HG02840 (cell line): ENCODE measurements at regions not wholly inside any gene's neighbourhood (a gene's known extent, or its start where the extent isn't known, plus 50 kb on each side); places are given as distances from the start of the nearest gene placed in this dataset.

ENCODE experiments used
- ATAC-seq: cut with Tn5 transposase; IDR thresholded peaks from one replicate; pipeline ENCODE4 v1.9.1; 2021; ENCODE audit warnings: mild to moderate bottlenecking, moderate library complexity, moderate number of reproducible peaks; ENCODE audit not compliant: unreplicated experiment, low FRiP score

DNA sequence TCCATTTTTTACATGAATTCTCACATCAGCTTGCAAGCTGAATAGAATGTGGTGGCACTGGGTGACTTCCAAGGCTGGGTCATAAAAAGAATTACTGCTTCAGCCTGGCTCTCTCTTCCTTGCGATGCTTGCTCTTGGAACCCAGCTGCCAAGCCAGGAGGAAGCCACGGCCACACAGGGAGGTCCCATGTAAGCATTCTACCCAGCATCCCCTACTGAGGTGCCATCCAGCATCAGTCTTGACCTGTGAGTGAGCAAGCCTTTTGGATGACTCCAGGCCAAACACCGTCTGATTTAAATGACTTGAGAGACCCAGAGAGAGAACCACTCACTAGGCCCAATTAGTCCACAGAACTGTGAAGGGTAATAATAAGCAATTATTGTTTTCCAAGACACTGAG is 750.3 kb upstream of the RAB6C start:
- ATAC-seq, result no peak

DNA sequence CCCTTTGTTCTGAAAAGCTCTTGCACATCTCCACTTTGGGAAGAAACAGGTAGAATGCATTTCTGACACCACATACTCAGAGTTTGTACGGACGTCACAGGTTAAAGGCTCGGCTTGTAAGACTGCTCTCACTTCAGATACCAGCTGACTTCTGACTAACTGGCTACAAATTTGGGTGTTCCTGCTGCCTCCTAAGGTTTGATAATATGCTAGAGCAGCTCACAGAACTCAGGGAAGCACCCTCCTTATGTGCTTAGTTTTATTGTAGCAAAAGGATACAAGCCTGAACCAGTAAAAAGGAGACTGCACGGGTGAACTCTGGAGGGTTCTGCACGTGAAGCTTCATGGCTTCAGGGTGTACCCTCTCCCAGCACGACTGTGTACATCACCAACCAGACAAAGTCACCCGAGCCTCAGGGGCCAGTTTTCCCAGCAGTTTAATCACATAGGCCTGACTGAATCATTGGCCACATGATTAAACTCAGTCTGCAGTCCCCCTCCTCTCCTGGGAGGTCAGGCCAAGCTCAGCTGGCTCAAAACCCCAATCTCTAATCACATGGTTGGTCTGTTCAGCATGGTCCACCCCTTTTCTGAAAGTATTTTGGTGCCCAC is 749.5 kb upstream of the RAB6C start:
- no peak for ATAC-seq

DNA sequence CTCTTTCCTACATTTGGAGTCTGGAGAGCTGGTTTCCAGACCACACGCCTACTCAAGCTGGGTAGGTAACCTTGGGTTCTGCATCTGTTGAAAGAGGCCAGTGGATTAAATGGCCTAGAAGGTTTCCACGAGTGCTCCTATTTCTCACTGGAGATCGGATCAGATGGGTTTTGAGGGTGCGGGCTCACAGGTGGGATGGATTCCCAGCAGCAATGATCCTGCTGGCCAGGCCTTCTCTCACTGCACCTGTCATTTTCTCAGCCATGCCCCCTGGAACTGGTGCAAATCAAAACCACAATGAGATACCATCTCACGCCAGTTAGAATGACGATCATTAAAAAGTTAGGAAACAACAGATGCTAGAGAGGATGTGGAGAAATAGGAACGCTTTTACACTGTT is 747.5 kb upstream of the RAB6C start:
- no peak for ATAC-seq

DNA sequence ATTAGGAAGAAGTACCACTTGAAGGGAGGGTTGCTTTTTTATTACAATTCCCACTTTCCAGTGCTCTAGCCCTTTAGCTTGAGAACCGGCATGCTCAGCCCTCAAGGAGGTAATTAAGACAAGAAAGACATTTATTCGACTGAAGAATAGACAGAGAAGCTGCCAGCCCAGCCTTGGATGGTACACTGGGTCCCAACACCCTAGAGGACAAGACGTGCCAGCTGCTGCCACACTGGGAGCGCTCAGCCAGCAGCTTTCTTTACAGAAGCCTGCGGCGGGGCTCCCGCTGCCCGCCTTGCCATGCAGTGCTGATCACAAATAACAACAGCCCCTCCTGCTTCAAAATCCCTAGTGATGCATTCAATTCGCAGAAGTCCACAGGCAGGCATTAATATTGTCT is 746.3 kb upstream of the RAB6C start:
- no peak for ATAC-seq

DNA sequence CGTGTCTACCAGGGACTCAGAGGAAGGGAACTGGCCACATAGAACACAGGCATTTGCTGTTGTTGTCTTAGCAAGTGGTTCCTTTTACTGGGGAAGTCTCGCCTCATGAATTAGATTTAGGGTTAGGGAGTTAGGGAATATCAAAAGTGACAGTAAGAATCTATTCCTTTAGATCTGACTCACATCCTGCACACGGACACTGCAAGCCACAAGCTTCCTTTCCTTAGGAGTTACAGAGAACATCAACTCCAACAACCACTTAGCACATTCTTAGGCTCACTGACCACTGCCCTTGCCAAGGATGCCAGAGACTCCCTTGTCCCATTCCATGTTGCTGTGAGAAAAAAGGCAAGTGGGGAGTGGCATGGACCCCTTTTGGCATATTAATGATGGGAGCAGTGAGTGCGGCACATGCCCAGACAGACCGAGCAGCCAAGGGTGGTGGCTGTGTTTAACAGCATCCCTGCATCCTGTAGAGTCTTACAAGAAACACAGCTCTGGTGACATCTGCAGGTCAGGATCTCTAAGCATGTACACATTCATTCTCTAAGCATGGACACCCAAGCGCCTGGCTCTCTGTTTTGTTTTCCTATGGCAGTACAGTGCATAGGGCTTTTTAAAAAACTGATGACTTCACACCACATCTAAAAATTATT is 745.6 kb upstream of the RAB6C start:
- no peak for ATAC-seq

DNA sequence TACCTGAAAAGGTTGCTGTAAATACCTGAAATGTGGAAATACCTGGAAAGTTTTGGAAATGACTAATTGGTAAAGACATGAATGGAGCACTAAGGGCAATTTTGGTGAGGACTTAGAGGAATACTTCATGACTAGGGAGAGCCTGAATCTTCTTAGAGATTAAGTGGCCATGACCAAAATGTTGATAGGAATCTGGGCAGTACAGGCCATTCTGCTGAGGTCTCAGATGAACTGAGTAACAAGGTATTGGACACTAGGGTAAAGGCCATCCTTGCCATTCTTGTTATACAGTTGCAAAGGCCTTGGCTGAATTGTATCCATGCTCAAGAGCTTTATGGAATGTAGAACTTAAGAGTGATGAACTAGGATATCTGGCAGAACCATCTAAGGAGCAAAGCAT is 742.9 kb upstream of the RAB6C start:
- ATAC-seq, result no peak

DNA sequence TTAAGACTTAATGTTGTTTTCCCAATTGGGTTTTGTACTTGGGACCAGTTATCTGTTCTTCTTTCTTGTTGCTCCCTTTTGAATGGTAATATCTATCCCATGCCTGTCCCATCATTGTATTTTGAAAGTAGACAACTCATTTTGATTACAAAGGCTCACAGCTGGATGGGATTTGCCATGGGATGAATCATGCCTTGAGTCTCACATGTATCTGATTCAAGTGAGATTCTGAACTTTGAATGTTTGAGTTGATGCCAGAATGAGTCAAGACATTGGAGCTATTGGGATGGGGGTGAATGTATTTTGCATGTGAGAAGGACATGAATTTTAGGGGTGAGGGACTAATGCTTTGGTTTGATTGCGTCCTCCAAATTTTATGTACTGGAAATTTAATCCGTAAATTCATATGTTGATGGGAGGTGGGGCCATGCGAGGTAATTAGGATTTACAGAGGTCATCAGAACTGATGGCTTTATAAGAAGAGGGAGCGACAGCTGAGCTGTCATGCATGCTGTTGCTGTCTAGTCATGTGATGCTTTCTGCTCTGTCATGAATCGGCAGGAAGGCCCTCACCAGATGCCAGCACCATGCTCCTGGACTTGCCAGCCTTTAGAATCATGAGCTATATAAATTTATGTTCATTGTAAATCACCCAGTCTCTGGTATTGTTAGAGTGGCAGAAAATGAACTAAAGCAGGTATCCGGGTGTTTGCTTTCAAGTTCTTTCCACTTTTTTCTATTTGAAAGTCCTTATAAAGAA is 741.3 kb upstream of the RAB6C start:
- ATAC-seq, result no peak

DNA sequence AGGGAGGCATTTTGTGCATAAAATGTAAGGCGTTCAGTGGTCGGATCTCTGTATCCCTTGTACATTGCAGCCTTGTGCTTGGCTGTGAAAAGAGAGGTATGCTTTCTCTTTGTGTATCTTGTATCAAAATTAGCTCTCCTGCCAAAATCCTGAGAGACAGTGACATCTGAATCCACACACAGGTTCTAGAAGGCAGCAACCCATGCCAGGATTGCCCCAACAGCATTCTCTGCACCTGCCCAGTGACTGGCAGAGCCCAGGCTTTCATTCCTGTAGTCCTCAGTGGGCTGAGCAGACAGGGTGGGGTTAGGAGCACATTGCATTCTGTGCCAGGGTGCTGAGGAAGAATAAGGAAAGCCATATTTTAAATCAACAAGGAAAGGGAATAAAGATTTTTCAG is 740.3 kb upstream of the RAB6C start:
- ATAC-seq, result no peak

DNA sequence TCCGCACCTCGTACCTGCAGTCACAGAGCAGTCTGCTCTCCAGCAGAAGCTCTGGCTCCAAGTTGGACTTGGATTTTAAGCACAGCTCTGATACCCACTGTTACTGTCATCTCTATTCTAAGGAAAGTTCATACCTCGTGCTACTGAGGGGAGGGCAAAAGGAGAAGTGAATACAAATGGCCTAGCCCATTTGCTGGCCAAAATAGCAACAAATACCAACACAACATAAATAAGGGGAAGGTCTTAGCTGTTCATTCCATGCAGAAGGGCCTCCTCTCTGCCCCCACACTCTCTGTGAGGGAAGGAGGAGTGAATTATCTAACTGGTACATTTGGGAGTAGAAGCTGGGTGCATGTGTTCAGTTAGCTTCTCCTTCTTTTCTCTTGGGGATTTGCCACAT is 739.4 kb upstream of the RAB6C start:
- no peak for ATAC-seq

DNA sequence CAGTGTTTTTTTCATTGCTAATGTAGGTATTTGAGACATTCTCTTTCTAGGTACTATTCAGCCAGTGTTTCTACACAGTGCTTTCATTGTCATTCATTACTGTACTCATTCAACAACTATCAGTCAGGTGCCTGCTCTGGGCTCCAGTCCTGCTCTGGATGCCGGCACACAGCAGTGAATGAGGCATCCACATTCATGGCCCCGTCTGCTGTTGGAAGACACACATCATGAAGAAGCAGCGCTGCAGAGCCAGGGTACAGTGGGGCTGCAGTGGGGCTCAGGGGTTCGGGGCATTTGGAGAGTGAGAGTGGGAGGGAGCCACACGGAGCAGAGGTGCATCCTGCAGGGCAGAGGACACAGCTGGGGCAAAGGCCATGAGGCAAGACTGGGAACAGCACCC is 737.2 kb upstream of the RAB6C start:
- no peak for ATAC-seq

DNA sequence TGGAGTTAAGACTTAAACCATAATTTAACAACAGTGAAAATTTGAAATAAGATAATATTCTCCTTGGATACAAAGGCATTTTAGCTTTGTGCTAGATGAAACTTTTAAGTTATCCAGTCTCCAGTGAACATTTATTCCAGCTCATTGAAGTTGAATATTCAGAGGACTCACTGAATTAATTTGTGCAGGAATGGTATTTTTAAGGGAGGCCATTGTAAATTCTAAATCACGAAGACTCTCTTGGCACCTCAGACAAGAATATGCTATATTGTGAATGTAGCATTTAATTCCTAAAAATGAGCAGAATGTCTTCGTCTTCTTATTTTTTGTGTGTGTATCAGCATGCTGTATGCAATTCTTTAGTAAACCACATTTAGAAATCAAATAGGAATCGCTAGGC is 731.7 kb upstream of the RAB6C start:
- ATAC-seq, result no peak

DNA sequence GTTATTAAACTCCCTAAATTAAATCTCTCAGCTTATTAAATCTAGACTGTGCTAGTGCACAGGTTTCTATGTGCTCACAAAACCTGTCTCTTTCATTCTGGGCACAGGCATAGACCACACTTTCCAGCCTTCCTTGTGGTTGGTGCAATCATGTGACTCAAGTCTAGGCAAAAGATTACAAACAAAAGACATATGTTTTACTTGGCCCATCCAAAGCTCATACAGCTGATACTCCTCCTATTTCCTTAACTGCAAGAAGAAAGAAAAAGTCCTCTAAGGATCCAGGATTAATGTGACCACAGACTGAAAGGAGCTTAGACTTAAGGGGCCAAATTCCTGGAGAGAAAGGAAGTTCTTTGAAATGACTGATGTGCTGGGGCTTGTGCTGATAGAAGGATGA is 731.3 kb upstream of the RAB6C start:
- no peak for ATAC-seq

DNA sequence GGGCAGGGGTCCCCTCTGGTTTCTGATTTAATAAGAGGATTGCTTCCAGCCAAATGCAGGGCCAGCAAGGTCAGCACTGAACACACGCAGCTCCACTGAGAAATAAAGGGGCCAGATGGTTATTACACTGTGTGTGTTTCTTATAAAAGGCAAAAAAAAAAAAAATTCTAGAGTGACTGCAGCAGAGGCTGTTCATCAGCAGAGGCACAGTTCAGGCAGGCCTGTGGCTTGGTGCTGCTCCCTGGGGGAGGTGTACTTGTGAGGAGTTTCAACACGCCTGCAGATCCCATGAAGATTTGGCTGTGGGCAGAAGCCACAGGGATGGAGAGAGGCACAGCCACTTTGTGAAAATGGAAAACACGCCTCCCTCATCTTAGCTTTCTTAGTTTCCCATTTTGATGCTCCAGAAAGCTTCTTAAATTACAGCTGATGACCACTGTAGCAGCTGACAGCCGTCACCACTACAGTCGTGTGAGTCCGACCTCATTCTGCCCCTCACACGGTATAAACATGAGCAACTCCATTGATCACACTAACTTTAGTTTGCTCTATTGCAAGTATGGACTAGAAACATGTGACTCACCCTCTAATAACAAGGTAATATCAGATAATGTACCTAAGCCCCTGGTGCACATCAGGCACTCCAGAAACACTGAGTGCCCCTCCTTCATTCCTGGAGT is 726.5 kb upstream of the RAB6C start:
- no peak for ATAC-seq

DNA sequence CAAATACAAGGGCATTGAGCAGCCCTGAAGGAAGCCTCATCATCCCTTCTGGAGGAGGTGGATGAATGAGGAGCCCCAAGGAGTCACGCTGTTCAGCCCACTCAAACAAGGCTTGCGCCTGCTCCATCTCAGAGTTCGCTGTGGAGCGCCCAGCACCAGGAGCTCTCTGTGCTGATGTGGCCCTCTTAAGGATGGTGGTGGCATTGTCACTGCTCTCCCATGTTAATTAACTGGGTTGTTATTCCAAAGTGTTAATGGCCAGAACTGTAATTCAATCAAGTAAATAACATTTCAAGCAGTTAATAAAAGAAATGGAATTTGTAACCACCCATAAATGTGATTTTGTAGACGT is 726.0 kb upstream of the RAB6C start:
- no peak for ATAC-seq

DNA sequence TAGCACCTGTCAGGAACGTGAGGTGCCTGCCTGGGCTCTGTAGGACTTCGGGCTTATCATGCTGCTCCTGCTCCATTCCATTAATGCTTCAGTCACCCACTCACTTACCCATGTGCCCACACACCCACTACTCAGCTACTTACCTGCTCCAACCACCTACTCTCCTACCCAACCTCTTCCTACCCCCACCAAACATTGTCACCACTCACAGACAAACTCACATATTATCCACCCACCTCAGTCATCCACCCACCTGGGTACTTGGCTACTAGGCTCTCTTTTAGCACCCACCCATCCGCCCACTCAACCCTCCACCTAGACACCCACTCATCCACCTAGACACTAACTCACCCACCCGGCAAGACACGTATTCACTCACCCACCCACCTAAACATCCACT is 724.7 kb upstream of the RAB6C start:
- ATAC-seq, result no peak

DNA sequence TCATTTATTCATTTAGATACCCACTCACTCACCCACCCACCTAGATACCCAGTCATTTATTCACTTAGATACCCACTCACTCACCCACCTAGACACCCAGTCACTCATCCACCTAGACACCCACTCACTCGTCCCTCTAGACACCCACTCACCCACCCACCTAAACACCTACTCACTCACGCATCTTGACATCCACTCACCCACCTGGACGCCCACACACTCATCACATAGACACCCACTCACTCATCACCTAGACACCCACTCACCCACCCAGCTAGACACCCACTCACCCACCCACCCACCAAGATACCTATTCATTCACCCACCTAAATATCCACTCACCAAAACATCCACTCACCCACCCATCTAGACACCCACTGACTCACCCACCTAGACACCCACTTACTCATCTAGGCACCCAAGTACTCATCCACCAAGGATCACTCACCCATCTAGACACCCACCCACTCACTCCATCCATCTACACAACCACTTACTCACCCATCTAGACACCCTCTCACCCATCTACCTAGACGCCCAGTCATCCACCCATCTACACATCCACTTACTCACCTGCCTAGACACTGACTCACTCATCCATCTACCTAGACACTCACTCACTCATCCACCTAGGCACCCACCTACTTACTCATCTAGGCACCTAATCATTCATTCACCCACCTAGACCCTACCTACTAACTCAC is 723.7 kb upstream of the RAB6C start:
- ATAC-seq, result no peak

DNA sequence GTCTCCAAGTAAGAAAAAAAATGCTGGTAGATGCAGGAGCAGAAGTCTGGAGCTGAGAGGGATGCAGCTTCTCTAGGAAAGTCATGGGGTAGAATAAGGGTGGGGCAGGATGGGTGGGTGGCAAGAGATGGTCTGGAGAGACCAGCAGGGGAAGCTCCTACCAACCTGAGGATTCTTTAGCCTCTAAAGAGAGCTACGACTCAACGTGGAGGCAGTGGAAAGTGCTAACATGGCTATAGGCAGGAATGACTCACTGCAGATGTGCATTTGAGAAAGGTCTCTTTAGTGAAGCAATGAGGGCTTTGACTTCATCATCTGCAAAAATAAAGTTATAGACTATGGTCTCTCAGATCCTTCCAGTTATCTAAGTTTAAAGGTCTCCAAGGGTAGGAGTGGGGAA is 722.8 kb upstream of the RAB6C start:
- ATAC-seq, result no peak

DNA sequence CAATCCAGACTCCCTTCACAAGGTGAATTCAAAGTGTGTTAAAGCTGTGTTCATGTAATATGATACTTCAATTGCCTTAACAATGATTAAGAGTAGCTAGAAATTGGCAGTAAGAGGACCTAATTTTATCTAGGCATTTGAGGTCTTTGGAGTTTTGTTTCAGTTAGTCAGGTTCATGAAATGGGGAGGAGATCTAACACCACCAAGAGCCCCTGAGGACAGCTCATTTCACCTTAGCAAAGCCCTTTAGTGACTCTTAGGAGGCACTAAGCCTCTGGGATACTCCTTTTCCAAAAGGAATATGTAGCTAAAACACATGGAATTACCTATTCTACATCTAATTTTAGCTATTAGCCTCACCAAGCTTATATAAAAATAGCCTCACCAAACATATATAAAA is 716.5 kb upstream of the RAB6C start:
- no peak for ATAC-seq

DNA sequence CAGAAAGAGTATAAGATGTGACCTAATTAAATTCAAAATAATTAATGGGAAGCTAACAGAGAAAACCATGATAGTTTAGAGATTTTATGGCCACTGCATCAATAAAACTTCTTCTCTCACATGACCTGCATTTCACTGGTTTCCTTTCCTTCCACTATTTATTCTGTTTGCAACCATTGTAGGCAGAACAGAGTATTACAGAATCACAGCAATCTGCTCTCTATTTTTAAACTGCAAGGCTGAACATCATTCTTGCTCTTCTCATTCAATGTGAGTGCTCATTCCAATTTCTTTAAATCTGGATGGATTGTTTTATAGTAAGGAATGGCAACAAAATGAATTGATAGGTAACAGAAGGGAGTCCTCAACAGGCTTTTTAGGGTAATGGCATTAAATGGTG is 715.5 kb upstream of the RAB6C start:
- ATAC-seq, result no peak

DNA sequence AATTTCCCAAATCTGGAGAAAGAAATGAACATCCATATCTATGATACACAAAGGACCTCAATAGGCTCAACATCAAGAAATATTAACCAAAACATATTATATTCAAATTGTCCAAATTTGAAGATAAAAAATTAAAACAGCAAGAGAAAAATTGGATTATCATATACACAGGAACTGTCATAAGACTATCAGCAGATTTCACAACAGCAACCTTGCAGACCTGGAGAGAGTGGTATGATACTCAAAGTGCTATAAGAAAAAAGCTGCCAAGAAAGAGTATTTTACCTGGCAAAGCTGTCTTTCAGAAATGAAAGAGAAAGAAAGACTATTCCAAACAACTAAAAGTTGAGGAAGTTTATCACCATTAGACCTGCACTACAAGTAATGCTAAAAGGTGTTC is 711.9 kb upstream of the RAB6C start:
- ATAC-seq, result no peak
